LNCaP clone FGC (cell line): ENCODE measurements at regions not wholly inside any gene's neighbourhood (a gene's known extent, or its start where the extent isn't known, plus 50 kb on each side); places are given as distances from the start of the nearest gene placed in this dataset.
"Not testable (repeated sequence)": the region's sequence is repeated elsewhere in the genome, so short reads cannot be mapped to it uniquely, and the experiment has no call there.

Experiments used
- DNase-seq: peaks from one replicate; pipeline ENCODE4 v3.0.0-alpha.2; 2011; ENCODE audit warnings: low read depth
- H3K4me3 ChIP-seq: 2 replicates; pipeline ENCODE4 v1.5.1; 2011; ENCODE audit warnings: mild to moderate bottlenecking, low read depth, low read length, control low read depth
- CTCF ChIP-seq: IDR thresholded peaks from 2 replicates; pipeline ENCODE4 v1.5.1; 2012; ENCODE audit warnings: mild to moderate bottlenecking; ENCODE audit not compliant: control insufficient read depth, insufficient read depth; ENCODE audit errors: extremely low read depth

- no peak for TF ChIP-seq CTCF
- DNase-seq = no peak
- no peak overlapping the region for H3K4me3 ChIP-seq
Measured at GRCh38 chr5:179459771-179460170, 90.6 kb upstream of the RUFY1 start.

- no peak overlapping the region for H3K4me3 ChIP-seq
- no peak for DNase-seq
- no peak for TF ChIP-seq CTCF
Measured at GRCh38 chr5:179457612-179458011, 92.7 kb upstream of the RUFY1 start.

DNA sequence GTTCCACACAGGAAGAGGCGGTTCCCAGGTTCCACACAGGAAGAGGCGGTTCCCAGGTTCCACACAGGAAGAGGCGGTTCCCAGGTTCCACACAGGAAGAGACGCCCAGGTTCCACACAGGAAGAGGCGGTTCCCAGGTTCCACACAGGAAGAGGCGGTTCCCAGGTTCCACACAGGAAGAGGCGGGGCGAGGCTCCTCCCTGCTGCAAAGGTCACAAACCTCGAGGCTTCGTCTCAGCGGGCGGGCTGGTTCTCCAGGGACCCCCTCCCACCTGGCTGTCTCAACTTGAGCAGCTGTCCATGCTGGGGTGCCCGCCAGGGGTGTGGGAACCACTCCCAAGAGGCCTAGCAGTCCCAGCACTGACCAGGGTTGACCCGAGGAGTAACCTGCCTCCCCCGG lies 94.3 kb upstream of the RUFY1 start:
- H3K4me3 ChIP-seq = not testable (repeated sequence)

DNA sequence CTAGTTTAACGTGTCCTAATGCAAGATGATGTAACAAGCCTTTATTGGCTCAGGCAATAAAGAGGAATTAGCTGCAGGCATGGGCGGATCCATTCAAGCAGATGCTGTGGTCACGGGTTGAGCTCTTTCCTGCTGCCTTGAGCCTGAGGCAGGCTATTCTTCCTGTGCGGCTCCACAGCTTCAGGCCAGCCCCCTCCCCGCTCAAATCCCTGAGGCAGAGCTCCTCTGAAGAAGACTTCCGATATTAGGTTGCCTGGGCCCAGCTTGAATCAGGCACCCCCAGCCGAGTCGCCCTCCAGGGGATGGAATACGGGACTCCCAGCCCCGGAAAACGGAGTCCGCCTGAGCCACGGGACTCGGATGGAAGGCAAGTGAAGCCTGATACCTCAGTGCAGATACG lies 95.0 kb upstream of the RUFY1 start:
- DNase-seq = no peak
- TF ChIP-seq CTCF = no peak
- peak overlapping the region; percentile 21 for H3K4me3 ChIP-seq

More for the DNA sequence above, 94.3 kb upstream of the RUFY1 start:
- not testable (repeated sequence) for DNase-seq

DNA sequence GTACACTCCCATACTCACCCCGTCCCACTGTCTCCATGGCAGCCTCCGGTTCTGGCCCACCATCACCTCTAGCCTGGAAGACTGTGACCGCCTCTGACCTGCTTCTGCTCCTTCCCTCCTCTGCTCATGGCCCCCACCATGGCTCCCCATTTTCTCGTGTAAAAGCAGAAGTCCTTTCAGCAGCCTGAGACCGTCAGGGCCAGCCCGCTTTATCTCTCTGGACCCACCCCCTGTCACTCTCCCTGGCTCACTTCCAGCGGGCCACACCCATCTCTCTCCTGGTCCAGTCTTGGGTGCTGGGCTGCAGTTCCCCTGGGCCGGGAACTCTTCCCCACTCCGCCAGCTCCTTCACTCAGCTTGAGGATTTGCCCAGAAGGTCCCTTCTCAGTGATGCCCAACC lies 96.0 kb upstream of the RUFY1 start:
- DNase-seq = no peak
- H3K4me3 ChIP-seq = no peak overlapping the region
- no peak for TF ChIP-seq CTCF

DNA sequence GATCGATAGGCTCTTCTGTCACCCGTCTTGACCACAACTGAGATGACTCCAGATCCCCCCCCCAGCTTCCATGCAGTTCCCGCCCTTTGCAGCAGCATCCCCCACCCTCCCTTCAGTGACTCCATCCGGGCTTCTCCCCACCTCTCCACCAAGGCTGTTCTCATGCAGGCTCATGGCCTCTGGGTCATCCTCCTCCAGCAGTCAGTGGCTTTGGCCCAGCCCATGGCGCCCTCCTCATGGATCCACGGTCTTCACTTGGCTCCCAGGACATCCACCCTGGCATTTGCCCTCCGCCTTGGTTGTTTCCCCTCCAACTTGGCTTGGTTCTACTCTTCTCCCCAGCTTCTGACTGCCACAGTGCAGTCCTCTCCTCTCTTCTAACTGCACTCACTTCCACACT lies 96.7 kb upstream of the RUFY1 start:
- H3K4me3 ChIP-seq = no peak overlapping the region
- no peak for DNase-seq
- no peak for TF ChIP-seq CTCF

GRCh38 chr5:179452356-179453230 lies 97.8 kb upstream of the RUFY1 start:
- TF ChIP-seq CTCF = no peak
- no peak overlapping the region for H3K4me3 ChIP-seq
- no peak for DNase-seq
